Retinal pigment epithelial cell (primary cell): ENCODE measurements at regions not wholly inside any gene's neighbourhood (a gene's known extent, or its start where the extent isn't known, plus 50 kb on each side); places are given as distances from the start of the nearest gene placed in this dataset.
A peak's percentile ranks its signal among the peaks of the same experiment; 100 is the strongest.

Experiments
- DNase-seq: peaks from one replicate; pipeline ENCODE4 v3.0.0-alpha.2; 2010; ENCODE audit warnings: low read depth
- H3K4me3 ChIP-seq: 2 replicates; pipeline ENCODE4 v1.5.1; 2011; ENCODE audit warnings: mild to moderate bottlenecking, low read length, control low read depth, moderate library complexity
- CTCF ChIP-seq: conservative IDR thresholded peaks from 2 replicates; pipeline ENCODE4 v1.5.1; 2011; ENCODE audit warnings: low read depth, low read length, control low read depth, inconsistent platforms

GRCh38 chr3:20343790-20344189 is 157.8 kb upstream of the SGO1 start:
- DNase-seq, result no peak
- H3K4me3 ChIP-seq, result no peak overlapping the region
- TF ChIP-seq CTCF, result no peak

DNA sequence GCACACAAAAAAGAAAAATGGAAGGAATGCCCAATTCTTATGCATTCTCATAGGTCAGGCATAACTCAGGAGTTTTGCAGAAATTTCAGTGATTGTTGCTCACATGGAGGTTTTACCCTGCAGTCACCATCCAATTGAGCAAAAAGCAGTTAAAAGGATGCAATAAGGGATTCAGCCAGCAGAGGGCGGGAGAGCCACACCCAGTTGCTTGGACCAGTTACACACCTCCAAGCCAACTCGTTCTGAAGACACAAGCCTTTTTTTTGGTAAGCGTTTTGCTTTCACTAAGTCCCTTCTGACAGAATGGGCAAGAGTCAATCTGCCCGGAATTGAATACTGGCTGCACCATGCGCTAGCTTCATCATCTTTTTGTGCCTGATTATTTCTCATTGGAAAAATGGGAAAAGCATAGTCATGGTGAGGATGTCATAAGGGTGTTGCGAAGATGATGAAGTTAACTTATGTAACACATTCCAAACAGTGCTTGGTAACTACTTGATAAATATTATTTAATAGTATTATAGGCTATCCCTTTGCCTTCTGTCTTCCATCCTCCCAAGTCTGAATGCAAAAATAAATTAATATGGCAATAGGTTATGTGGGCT is 154.4 kb upstream of the SGO1 start:
- no peak overlapping the region for H3K4me3 ChIP-seq
- TF ChIP-seq CTCF, result peak; percentile 97
- DNase-seq, result no peak

DNA sequence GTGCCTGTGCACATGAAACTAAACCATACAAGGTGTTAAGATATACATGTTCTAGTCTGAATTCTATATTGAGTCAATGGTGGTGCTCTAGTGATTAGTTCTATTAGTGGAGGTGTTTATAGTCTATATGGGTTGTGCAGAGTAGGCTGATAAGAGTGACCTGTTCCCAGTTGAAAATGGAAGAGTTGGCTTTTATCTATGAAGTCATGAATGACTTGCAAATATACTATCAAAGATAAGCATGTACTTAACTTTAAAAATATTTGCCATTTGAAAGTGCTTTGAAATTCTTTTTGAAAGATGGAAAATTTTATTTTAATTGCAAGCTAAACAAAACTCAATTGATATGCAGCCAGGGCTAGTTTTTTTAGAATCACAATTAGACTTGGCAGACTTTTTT is 150.6 kb upstream of the SGO1 start:
- H3K4me3 ChIP-seq, result no peak overlapping the region
- TF ChIP-seq CTCF, result no peak
- DNase-seq, result no peak

DNA sequence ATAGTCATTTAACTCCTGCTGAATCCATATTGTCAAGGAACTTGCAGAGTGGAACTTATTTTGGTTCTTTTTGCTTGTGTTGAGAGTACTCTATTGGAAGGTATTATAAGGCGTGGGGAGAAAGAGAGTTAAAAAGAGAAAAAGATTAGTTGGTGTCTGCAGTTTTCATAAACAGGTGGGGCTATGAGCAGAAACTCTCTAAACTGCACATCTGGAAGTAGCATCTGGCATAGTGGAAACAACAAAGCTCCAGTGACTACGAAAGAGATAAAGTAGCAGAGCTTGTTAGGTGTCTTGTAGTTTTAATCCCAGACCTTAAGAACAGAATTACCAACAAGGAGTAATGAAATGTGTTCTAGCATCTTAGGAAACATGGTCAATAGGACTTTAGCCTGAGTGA is 148.8 kb upstream of the SGO1 start:
- no peak for TF ChIP-seq CTCF
- H3K4me3 ChIP-seq, result no peak overlapping the region
- DNase-seq, result no peak

DNA sequence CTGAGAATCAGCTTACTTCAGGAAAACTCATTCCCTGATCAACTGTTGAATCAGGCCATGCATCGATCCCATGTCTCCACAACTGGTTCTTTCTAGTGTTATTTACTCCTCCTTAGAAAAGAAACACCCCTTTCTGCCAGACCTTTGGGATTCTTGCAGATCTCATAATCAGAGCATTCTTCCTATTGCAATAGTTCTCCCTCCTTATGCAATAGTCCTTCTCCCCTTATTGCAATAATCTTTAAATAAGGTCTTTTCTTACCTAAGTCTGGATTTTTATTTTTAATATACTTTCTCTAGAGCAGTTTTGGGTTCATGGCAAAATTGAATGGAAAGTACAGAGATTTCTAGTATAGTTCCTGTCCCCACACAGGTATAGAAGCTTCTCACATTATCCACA is 141.9 kb upstream of the SGO1 start:
- TF ChIP-seq CTCF, result no peak
- no peak for DNase-seq
- no peak overlapping the region for H3K4me3 ChIP-seq

DNA sequence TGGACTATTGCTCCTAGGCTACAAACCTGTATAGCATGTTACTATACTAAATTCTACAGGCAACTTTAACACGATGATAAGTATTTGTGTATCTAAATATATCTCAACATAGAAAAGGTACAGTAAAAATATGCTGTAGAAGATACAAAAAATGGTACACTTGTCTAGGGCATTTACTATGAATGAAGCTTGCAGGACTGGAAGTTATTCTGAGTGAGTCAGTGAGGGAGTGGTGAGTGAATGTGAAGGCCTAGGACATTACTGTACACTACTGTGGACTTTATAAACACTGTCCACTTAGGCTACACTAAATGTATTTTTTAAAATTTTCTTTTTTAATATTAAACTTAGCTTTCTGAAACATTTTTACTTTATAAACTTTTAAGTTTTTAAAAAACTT is 140.5 kb upstream of the SGO1 start:
- no peak overlapping the region for H3K4me3 ChIP-seq
- DNase-seq, result no peak
- TF ChIP-seq CTCF, result no peak

- no peak for TF ChIP-seq CTCF
- DNase-seq, result no peak
- H3K4me3 ChIP-seq, result no peak overlapping the region
These were observed 139.6 kb upstream of the SGO1 start for GRCh38 chr3:20325563-20325962.
